ENCODE measurements at regions not wholly inside any gene's neighbourhood (a gene's known extent, or its start where the extent isn't known, plus 50 kb on each side); places are given as distances from the start of the nearest gene placed in this dataset.

GRCh38 chr2:234438305-234438977 is 58.4 kb downstream of the ARL4C start:
- no peak for DNase-seq

DNA sequence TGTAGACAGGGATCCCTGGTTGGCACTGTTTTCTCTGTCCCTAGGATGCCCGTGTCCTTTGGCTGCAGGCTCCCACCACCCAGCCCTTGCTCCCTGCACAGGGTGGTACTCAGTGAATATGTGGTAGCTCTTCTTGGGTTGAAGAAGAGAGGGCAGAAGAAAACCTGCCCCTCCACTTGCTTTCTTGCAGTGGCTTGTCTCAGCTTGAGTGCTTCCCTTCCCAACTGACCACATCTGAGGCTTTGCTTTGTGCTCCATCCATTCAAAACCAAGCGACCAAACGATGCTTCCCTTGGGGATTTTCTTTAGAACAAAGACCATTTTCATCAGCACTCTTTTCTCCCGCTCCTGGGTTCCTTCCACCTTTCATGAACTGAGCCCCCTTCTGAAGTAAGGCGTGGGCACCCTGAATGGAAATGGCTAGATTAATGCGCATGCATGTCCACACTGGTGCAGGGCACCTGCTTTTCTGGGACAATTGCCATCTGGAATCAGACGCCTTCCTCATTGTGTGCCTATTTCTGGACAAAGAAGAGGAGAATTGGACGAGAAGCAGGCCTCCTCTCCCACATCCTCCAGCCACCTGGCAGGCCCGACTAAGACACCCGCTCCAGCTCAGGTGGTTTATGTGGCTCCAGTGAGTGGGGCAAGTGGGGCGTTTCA is 59.1 kb downstream of the ARL4C start:
- DNase-seq: peak in 11 of 51 donors; percentile 7 to 48 (median 17)

DNA sequence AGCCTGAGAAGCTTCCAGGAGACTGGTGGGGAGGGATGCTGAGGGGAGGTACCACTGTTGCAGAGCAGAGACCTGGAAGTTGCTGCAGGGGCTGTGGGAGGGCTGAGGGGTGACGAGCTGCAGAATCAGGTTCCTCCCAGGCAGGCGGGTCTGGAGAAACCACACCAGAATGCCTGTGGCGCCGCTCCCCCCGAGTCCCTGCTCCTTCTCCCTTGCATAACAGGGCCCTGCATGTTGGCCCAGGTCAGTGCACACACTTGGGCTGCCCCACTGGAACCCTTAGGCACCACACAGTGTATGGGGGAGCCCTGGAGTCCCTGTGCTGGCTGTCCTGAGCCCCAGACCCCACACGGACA is 60.4 kb downstream of the ARL4C start:
- DNase-seq: no peak

DNA sequence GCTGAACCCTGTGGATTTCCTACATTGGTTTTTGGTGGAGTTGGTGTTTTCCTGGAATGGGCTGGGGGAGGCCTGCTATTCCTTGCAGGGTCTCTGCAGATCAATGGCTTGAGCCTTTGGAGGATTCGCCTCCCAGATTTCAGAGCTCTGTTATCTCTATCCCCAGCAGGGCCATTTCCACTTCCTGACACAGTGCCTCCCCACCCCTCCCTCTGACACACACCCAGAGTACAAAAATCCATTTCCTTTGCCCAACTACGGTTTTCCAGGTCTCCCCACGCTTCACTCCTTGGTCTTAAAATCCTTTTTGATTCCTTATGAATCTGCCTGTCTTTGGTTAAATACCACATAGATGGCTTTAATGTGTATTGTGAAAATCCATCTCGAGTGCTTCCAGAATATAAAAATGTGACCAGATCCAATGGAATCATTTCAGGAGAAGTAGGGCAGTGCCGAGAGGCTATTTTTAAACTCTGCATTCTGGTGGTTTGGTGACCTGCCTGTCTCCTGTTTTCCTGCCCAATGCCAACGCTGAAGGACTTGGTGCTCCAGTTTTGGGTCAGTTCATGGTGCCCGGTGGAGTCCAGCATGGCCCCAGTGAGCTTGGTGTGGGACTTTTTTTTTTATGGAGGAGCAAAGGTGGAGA is 60.9 kb downstream of the ARL4C start:
- DNase-seq: no peak

GRCh38 chr2:234433201-234433600 is 63.7 kb downstream of the ARL4C start:
- no peak for DNase-seq

- no peak for DNase-seq
Measured at GRCh38 chr2:234430871-234431270, 66.0 kb downstream of the ARL4C start.

DNA sequence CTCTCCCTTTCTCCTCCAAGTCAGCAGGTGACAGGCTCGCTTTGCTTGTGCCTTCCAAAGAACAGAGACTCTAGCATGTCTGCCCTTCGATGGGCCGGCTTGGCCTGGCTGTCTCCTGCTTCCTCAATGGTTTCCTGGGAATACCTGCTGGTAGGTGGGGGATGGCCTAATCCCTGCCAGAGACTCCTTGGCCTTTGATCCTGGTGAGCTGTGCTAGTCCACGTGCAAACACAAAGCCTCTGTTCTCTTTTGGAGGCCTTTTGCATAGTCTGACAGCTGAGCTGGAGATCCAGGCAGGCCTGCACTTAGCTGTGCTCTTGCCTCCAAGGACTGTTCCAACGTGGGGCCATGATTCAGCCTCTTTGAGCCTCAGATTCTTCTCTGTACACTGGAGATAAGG is 67.6 kb downstream of the ARL4C start:
- no peak for DNase-seq

DNA sequence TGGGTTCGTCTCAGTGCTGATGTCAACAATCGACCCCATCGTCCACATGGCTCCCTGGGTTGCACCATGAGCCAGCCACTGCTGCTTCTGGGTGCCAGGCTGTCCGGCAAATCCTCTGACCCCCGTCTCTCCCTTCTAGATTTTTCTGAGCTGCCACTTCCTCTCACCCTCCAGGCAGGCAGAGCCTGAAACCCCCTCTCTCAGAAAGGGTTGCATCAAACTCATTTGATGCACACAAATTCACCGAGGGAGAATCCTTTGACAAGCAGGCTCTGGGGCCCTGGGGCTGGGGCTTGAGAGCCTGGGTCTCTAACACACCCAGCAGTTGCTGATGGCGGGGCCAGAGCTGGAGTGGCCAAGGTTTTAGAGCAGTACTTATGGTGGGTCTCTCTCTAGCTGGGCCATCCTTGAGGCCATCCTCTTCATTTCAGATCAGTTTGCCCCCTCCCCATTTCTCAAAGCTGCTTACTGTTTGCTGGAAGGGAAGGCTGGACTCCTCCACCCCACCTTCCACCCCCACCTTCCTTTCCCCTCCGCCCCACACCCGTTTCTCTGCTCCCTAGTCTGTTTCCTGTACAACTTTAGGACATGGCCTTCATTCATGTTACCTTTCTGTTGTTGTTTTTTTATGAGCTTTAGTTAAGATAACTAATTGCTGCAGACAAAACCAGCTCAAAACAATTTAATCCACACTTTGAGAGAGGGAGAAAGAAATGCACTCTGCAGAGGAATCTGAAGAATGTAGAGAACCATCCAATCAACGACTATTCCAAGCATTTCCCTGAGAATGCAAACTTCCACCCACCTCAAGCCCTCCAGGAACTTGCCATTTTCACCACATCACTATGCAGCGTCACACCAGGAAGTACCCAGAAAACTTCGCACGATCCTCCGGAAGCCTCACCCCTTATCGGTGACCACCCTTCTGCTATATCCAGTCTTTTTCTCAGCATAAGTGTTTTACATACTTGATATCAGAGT is 69.5 kb downstream of the ARL4C start:
- DNase-seq: no peak

DNA sequence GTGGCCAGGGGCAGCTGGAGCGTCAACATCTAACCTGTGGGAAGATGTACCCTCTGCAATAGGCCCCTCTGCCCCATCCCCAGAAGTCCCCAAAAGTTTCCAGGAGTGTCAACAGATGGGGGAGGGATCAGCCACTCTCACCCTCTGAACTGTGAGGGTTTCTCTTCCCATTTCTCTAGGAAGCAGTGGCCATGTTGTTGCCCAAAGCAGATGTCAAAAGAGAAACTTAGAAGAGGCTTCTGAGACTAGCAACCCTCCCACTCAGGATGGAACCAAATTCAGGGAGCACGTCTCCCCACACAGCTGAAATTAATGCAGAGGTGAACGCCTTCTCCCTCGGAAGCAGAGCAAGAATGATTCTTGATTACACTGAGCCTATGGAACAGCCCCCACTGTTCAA is 70.3 kb downstream of the ARL4C start:
- no peak for DNase-seq

- no peak for DNase-seq
Measured at GRCh38 chr2:234425639-234426603, 71.0 kb downstream of the ARL4C start.

DNA sequence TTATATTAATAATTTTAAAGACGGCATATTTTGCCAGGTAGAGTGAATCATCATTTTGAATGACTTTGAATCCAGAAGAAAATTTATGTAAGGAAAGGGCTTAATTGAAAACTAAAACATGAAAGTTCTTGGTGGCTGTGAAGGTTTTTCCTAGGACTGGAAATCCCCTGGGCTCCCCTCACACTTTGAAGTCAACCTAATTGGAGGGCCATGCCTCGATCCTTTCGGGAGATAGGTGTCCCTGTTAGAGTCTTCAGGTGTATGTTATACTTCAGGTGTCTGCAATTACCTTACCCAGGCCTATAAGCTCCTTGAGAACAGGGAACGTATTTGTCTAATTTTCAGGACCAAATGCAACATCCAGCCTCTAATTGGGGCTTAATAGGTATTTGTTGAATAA is 73.0 kb downstream of the ARL4C start:
- no peak for DNase-seq

GRCh38 chr2:234422981-234423431 is 73.9 kb downstream of the ARL4C start:
- no peak for DNase-seq

GRCh38 chr2:234422273-234422732 is 74.6 kb downstream of the ARL4C start:
- DNase-seq: no peak

GRCh38 chr2:234420408-234420807 is 76.5 kb downstream of the ARL4C start:
- DNase-seq: no peak

DNA sequence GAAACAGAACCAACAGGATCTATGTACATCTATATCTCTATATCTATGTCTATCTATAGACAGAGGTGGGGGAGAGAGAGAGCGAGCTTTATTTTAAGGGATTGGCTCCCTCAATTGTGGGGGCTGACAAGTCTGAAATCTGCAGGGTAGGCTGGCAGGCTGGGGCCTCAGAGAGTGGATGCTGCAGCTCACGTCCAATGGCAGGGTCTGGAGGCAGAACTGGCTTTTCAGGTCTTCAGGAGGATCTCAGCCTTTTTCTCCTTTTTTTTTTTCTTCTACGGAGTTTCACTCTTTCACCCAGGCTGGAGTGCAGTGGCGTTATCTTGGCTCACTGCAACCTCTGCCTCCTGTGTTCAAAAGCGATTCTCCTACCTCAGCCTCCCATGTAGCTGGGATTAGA is 77.2 kb downstream of the ARL4C start:
- DNase-seq: no peak

DNA sequence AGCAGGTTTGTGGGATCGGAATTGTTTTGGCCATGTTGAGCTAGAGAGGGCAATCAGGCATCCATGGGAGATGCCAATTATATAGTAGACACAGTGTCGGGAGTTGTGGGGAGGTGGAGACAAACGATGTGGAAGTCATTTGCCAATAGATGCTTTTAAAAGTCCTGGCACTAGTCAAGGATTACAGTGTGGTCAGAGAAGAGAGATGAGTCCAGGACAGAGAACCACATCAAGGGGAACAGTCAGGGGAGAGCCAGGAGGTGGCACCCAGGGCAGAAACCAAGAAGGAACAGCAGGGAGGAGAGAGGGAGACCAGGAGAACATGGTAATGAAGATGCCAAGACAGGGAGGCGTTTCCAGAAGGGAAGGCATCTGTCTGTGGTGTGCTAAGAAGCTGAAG is 81.2 kb downstream of the ARL4C start:
- DNase-seq: no peak

GRCh38 chr2:234414596-234414995 is 82.3 kb downstream of the ARL4C start:
- no peak for DNase-seq

DNA sequence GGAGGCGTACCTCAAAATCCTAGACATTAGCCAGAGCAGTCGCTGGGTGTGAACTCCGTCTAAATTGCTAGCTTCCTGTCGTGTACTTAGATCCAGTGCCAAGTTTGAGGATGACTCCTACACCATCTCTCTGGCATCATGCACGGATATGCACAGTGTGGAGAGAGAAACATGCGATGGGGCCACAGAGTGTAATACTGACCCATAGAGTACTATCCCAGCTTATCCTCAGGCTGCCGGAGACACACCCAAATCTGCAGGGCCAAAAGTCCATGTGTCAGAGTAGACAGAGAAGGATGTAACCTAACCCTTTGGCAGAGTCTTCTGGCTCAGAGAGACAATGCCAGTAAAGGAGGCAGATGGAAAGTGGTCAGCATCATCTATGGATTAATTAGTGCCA is 84.2 kb downstream of the ARL4C start:
- no peak for DNase-seq

GRCh38 chr2:234411793-234412192 is 85.1 kb downstream of the ARL4C start:
- no peak for DNase-seq

DNA sequence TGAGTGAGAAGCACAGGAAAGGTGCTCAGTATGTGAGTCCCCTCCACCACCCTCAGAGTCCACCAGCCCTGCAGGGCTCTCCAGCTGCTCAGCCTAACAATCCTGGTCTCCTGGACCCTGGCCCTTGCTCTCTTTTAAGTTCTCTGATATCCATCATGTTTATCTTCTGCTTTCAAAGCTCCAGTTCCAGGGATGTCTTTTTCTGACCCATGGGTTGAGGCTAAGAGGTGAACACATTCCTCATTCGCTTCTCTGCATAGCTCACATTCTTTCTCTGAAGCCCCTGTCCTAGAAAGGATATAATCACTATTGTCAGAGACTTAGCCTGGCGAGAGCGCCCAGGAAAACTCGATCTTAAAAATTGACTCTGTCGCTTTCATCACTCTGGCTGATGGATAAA is 86.4 kb downstream of the ARL4C start:
- no peak for DNase-seq

Data from hypothalamus (tissue), 51 donors.